Nephron progenitor cell (in vitro differentiated cells): ENCODE measurements at regions not wholly inside any gene's neighbourhood (a gene's known extent, or its start where the extent isn't known, plus 50 kb on each side); places are given as distances from the start of the nearest gene placed in this dataset.

Source experiments
- DNase-seq: peaks from one replicate; pipeline ENCODE4 v3.0.0; 2021
- H3K27ac Mint-ChIP-seq: 2 replicates; pipeline ENCODE4 v1.8.0; 2021; ENCODE audit warnings: mild to moderate bottlenecking, moderate library complexity, mixed read lengths
- H3K27me3 Mint-ChIP-seq: 2 replicates; pipeline ENCODE4 v1.8.0; 2021; ENCODE audit warnings: mild to moderate bottlenecking, low read depth, mixed read lengths; ENCODE audit not compliant: poor library complexity
- H3K36me3 Mint-ChIP-seq: 2 replicates; pipeline ENCODE4 v1.8.0; 2021; ENCODE audit warnings: low read depth, mixed read lengths
- H3K4me1 Mint-ChIP-seq: 2 replicates; pipeline ENCODE4 v1.8.0; 2021; ENCODE audit warnings: mixed read lengths
- H3K4me3 Mint-ChIP-seq: 2 replicates; pipeline ENCODE4 v1.8.0; 2021; ENCODE audit warnings: mild to moderate bottlenecking, moderate library complexity, mixed read lengths
- H3K9me3 Mint-ChIP-seq: 2 replicates; pipeline ENCODE4 v1.8.0; 2021; ENCODE audit warnings: mild to moderate bottlenecking, moderate library complexity, mixed read lengths
- CTCF ChIP-seq: fragments of 200-600 bp; sonication (generic); IDR thresholded peaks from 2 replicates; pipeline ENCODE4 v1.5.0; 2021; ENCODE audit warnings: antibody characterized with exemption

- peaks cover 7% of the 10 kb centered on the region for H3K27me3 Mint-ChIP-seq
- H3K4me1 Mint-ChIP-seq: peaks cover 30% of the 10 kb centered on the region
Observed at GRCh38 chr16:77488652-77489051, 53.8 kb upstream of the ADAMTS18 start.

DNA sequence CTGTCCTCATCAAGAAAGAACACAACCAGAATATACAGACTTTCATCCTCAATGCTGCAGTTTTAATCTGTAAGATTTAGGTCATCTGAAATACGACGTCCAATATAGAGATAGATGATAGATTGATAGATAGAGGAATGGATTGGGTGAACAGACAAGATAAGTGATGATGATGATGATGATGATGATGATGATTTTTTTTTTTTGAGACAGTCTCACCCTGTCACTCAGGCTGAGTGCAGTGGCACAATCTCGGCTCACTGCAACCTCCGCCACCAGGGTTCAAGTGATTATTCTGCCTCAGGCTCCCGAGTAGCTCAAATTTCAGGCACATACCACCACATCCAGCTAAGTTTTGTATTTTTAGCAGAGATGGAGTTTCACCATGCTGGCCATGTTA is 56.3 kb upstream of the ADAMTS18 start:
- no peak for TF ChIP-seq CTCF
- Mint-ChIP-seq H3K27me3 (peaks cover 10% of the 10 kb centered on the region), H3K4me1 (peaks cover 34% of the 10 kb centered on the region), H3K4me3 (no peak overlapping the region), H3K27ac (no peak overlapping the region), H3K9me3 (peaks cover under 1% of the 10 kb centered on the region), H3K36me3 (no peaks in the 10 kb centered on the region)
- no peak for DNase-seq

More at GRCh38 chr16:77488652-77489051, 53.8 kb upstream of the ADAMTS18 start:
- H3K27ac Mint-ChIP-seq: peak overlapping the region; percentile 8
- no peak for TF ChIP-seq CTCF
- DNase-seq: no peak
- H3K4me3 Mint-ChIP-seq: no peak overlapping the region
- no peaks in the 10 kb centered on the region for H3K36me3 Mint-ChIP-seq
- no peaks in the 10 kb centered on the region for H3K9me3 Mint-ChIP-seq

DNA sequence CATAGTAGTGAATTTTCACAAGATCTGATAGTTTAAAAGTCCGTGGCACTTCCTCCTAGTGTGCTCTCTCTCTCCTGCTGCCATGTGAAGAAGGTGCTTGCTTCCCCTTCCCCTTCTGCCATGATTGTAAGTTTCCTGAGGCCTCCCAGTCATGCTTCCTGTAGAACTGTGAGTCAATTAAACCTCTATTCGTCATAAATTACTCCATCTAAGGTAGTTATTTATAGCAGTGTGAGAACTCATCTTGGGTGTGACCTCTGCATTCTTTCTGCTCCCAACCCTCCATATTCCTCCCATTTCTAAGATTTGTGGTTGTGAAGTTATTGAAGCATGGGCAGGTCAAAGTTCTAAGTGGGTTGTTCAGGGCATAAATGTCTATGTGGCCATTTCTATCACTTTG is 62.1 kb upstream of the ADAMTS18 start:
- DNase-seq: no peak
- no peak for TF ChIP-seq CTCF
- Mint-ChIP-seq H3K27me3 (peaks cover 3% of the 10 kb centered on the region), H3K27ac (peak overlapping the region; percentile 29), H3K4me3 (no peak overlapping the region), H3K36me3 (peaks cover 3% of the 10 kb centered on the region), H3K9me3 (peaks cover 9% of the 10 kb centered on the region), H3K4me1 (peaks cover 56% of the 10 kb centered on the region)

DNA sequence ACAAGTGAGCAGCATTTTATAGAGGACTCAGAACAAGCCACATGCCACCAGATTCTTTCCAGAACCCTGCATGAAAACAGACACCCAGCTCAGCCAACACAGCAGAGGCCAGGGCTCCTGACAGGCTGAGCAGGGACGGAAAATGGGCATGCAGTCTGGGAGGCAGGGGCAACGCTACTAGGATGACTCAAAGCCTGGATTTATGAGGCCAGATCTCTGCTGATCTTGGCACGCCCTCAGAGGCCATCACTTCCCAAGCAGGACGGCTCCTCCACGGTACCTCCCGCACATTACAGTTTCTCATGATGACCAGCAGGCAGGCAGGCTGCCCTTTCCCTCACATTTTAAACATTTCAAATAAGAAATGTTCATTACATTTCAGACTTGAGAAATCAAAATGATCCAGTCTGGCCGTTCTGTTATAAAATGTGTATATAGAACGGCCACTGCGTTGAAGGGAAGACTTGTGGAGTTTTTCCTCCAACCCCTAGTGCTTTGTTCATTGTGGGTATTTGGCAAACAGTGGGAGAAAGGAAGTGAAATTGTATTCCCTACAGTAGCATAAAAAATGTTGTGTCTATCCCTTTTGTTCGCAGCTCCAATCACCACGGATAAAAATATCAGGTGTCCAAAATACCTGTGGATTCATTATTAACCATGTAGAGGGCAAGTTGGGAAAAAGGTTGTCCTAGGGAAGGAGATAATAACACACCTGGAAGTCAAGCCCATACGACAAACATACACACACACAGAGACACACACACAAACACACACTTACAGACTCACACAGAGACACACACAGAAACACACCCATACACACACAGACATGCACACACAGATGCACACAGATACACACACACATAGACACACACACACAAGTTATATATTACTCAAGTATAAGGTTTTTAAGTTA is 64.8 kb upstream of the ADAMTS18 start:
- no peak for TF ChIP-seq CTCF
- Mint-ChIP-seq H3K4me3 (peak overlapping the region; percentile 27), H3K9me3 (peaks cover 10% of the 10 kb centered on the region), H3K36me3 (peaks cover 3% of the 10 kb centered on the region), H3K4me1 (peaks cover 77% of the 10 kb centered on the region), H3K27me3 (no peaks in the 10 kb centered on the region), H3K27ac (peak overlapping the region; percentile 93)
- DNase-seq: peak; percentile 27

DNA sequence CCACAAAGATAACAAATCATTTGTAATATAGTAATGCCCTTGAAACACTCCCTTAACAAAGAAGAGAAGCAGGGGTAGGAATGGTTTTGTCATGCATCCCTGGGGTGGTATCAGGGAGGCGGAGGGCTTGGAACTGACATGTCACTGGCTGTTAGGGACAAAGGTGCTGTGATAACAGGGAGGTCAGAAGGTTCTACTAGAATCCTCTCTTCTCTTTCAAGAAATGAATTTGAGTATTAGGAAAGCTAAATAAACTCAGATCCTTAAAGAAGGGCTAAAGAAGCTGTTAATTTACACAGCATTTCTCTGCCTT is 65.4 kb upstream of the ADAMTS18 start:
- H3K36me3 Mint-ChIP-seq: peaks cover 3% of the 10 kb centered on the region
- H3K4me1 Mint-ChIP-seq: peaks cover 76% of the 10 kb centered on the region
- H3K27ac Mint-ChIP-seq: peak overlapping the region; percentile 93
- no peak for TF ChIP-seq CTCF
- peaks cover 13% of the 10 kb centered on the region for H3K9me3 Mint-ChIP-seq
- DNase-seq: no peak
- peak overlapping the region; percentile 27 for H3K4me3 Mint-ChIP-seq
- H3K27me3 Mint-ChIP-seq: no peaks in the 10 kb centered on the region
